ENCODE measurements at regions not wholly inside any gene's neighbourhood (a gene's known extent, or its start where the extent isn't known, plus 50 kb on each side); places are given as distances from the start of the nearest gene placed in this dataset.

GRCh38 chr4:147025042-147025441 is 79.4 kb upstream of the TTC29 start:
- Histone ChIP-seq H3K27me3 (ENCODE audit: control insufficient read depth in 1 of 2, insufficient read depth in 2 of 2, low read length in 2 of 2) (no peaks in the 10 kb centered on the region), H3K4me1 (ENCODE audit: control insufficient read depth, insufficient read depth, low read length) (no peaks in the 10 kb centered on the region), H3K4me3 (ENCODE audit: low read length in 2 of 2) (no peak overlapping the region), H3K9ac (ENCODE audit: low read length in 2 of 2) (no peak overlapping the region), H3K36me3 (ENCODE audit: control insufficient read depth in 2 of 2, insufficient read depth in 2 of 2, low read length in 2 of 2) (no peaks in the 10 kb centered on the region), H3K27ac (ENCODE audit: low read length) (no peak overlapping the region), H3K9me3 (ENCODE audit: control insufficient read depth in 2 of 2, low read length in 2 of 2) (no peaks in the 10 kb centered on the region)

GRCh38 chr4:147029296-147029695 is 83.6 kb upstream of the TTC29 start:
- no peaks in the 10 kb centered on the region for H3K36me3 ChIP-seq (ENCODE audit: control insufficient read depth in 2 of 2, insufficient read depth in 2 of 2, low read length in 2 of 2)
- no peak overlapping the region for H3K4me3 ChIP-seq (ENCODE audit: low read length in 2 of 2)
- H3K9me3 ChIP-seq (ENCODE audit: control insufficient read depth in 2 of 2, low read length in 2 of 2) = no peaks in the 10 kb centered on the region
- H3K4me1 ChIP-seq (ENCODE audit: control insufficient read depth, insufficient read depth, low read length) = no peaks in the 10 kb centered on the region
- H3K9ac ChIP-seq (ENCODE audit: low read length in 2 of 2) = no peak overlapping the region
- no peak overlapping the region for H3K27ac ChIP-seq (ENCODE audit: low read length)
- no peaks in the 10 kb centered on the region for H3K27me3 ChIP-seq (ENCODE audit: control insufficient read depth in 1 of 2, insufficient read depth in 2 of 2, low read length in 2 of 2)

- no peak overlapping the region for H3K27ac ChIP-seq (ENCODE audit: low read length)
- no peaks in the 10 kb centered on the region for H3K27me3 ChIP-seq (ENCODE audit: control insufficient read depth in 1 of 2, insufficient read depth in 2 of 2, low read length in 2 of 2)
- H3K9me3 ChIP-seq (ENCODE audit: control insufficient read depth in 2 of 2, low read length in 2 of 2) = no peaks in the 10 kb centered on the region
- no peak overlapping the region for H3K9ac ChIP-seq (ENCODE audit: low read length in 2 of 2)
- peaks cover 8% of the 10 kb centered on the region for H3K4me1 ChIP-seq (ENCODE audit: control insufficient read depth, insufficient read depth, low read length)
- H3K36me3 ChIP-seq (ENCODE audit: control insufficient read depth in 2 of 2, insufficient read depth in 2 of 2, low read length in 2 of 2) = no peaks in the 10 kb centered on the region
- no peak overlapping the region for H3K4me3 ChIP-seq (ENCODE audit: low read length in 2 of 2)
Observed at GRCh38 chr4:147034372-147034771, 88.7 kb upstream of the TTC29 start.

- Histone ChIP-seq H3K4me3 (ENCODE audit: low read length in 2 of 2) (no peak overlapping the region), H3K4me1 (ENCODE audit: control insufficient read depth, insufficient read depth, low read length) (peaks cover 10% of the 10 kb centered on the region), H3K27me3 (ENCODE audit: control insufficient read depth in 1 of 2, insufficient read depth in 2 of 2, low read length in 2 of 2) (no peaks in the 10 kb centered on the region), H3K9me3 (ENCODE audit: control insufficient read depth in 2 of 2, low read length in 2 of 2) (no peaks in the 10 kb centered on the region), H3K36me3 (ENCODE audit: control insufficient read depth in 2 of 2, insufficient read depth in 2 of 2, low read length in 2 of 2) (no peaks in the 10 kb centered on the region), H3K27ac (ENCODE audit: low read length) (no peak overlapping the region), H3K9ac (ENCODE audit: low read length in 2 of 2) (no peak overlapping the region)
Observed at GRCh38 chr4:147037069-147037468, 91.4 kb upstream of the TTC29 start.

- Histone ChIP-seq H3K27ac (ENCODE audit: low read length) (no peak overlapping the region), H3K36me3 (ENCODE audit: control insufficient read depth in 2 of 2, insufficient read depth in 2 of 2, low read length in 2 of 2) (no peaks in the 10 kb centered on the region), H3K4me1 (ENCODE audit: control insufficient read depth, insufficient read depth, low read length) (peaks cover 14% of the 10 kb centered on the region), H3K9me3 (ENCODE audit: control insufficient read depth in 2 of 2, low read length in 2 of 2) (no peaks in the 10 kb centered on the region), H3K9ac (ENCODE audit: low read length in 2 of 2) (no peak overlapping the region), H3K4me3 (ENCODE audit: low read length in 2 of 2) (no peak overlapping the region), H3K27me3 (ENCODE audit: control insufficient read depth in 1 of 2, insufficient read depth in 2 of 2, low read length in 2 of 2) (no peaks in the 10 kb centered on the region)
Observed at GRCh38 chr4:147039976-147040575, 94.4 kb upstream of the TTC29 start.

- no peak overlapping the region for H3K9ac ChIP-seq (ENCODE audit: low read length in 2 of 2)
- no peak overlapping the region for H3K27ac ChIP-seq (ENCODE audit: low read length)
- H3K9me3 ChIP-seq (ENCODE audit: control insufficient read depth in 2 of 2, low read length in 2 of 2) = no peaks in the 10 kb centered on the region
- no peak overlapping the region for H3K4me3 ChIP-seq (ENCODE audit: low read length in 2 of 2)
- peaks cover 14% of the 10 kb centered on the region for H3K4me1 ChIP-seq (ENCODE audit: control insufficient read depth, insufficient read depth, low read length)
- H3K27me3 ChIP-seq (ENCODE audit: control insufficient read depth in 1 of 2, insufficient read depth in 2 of 2, low read length in 2 of 2) = no peaks in the 10 kb centered on the region
- no peaks in the 10 kb centered on the region for H3K36me3 ChIP-seq (ENCODE audit: control insufficient read depth in 2 of 2, insufficient read depth in 2 of 2, low read length in 2 of 2)
Observed at GRCh38 chr4:147040874-147041273, 95.2 kb upstream of the TTC29 start.

- H3K36me3 ChIP-seq (ENCODE audit: control insufficient read depth in 2 of 2, insufficient read depth in 2 of 2, low read length in 2 of 2) = no peaks in the 10 kb centered on the region
- H3K4me1 ChIP-seq (ENCODE audit: control insufficient read depth, insufficient read depth, low read length) = peaks cover 14% of the 10 kb centered on the region
- no peak overlapping the region for H3K9ac ChIP-seq (ENCODE audit: low read length in 2 of 2)
- no peaks in the 10 kb centered on the region for H3K27me3 ChIP-seq (ENCODE audit: control insufficient read depth in 1 of 2, insufficient read depth in 2 of 2, low read length in 2 of 2)
- H3K27ac ChIP-seq (ENCODE audit: low read length) = no peak overlapping the region
- H3K4me3 ChIP-seq (ENCODE audit: low read length in 2 of 2) = no peak overlapping the region
- H3K9me3 ChIP-seq (ENCODE audit: control insufficient read depth in 2 of 2, low read length in 2 of 2) = no peaks in the 10 kb centered on the region
Observed at GRCh38 chr4:147041376-147041775, 95.7 kb upstream of the TTC29 start.

GRCh38 chr4:147042046-147042445 is 96.4 kb upstream of the TTC29 start:
- Histone ChIP-seq H3K4me3 (ENCODE audit: low read length in 2 of 2) (no peak overlapping the region), H3K36me3 (ENCODE audit: control insufficient read depth in 2 of 2, insufficient read depth in 2 of 2, low read length in 2 of 2) (no peaks in the 10 kb centered on the region), H3K9ac (ENCODE audit: low read length in 2 of 2) (no peak overlapping the region), H3K9me3 (ENCODE audit: control insufficient read depth in 2 of 2, low read length in 2 of 2) (no peaks in the 10 kb centered on the region), H3K27me3 (ENCODE audit: control insufficient read depth in 1 of 2, insufficient read depth in 2 of 2, low read length in 2 of 2) (no peaks in the 10 kb centered on the region), H3K4me1 (ENCODE audit: control insufficient read depth, insufficient read depth, low read length) (peaks cover 14% of the 10 kb centered on the region), H3K27ac (ENCODE audit: low read length) (no peak overlapping the region)

GRCh38 chr4:147044241-147044640 is 98.6 kb upstream of the TTC29 start:
- peaks cover 9% of the 10 kb centered on the region for H3K4me1 ChIP-seq (ENCODE audit: control insufficient read depth, insufficient read depth, low read length)
- no peak overlapping the region for H3K9ac ChIP-seq (ENCODE audit: low read length in 2 of 2)
- H3K27me3 ChIP-seq (ENCODE audit: control insufficient read depth in 1 of 2, insufficient read depth in 2 of 2, low read length in 2 of 2) = no peaks in the 10 kb centered on the region
- H3K4me3 ChIP-seq (ENCODE audit: low read length in 2 of 2) = peak overlapping the region; percentile 6 to 36
- H3K27ac ChIP-seq (ENCODE audit: low read length) = peak overlapping the region; percentile 12
- no peaks in the 10 kb centered on the region for H3K9me3 ChIP-seq (ENCODE audit: control insufficient read depth in 2 of 2, low read length in 2 of 2)
- no peaks in the 10 kb centered on the region for H3K36me3 ChIP-seq (ENCODE audit: control insufficient read depth in 2 of 2, insufficient read depth in 2 of 2, low read length in 2 of 2)

- no peak overlapping the region for H3K9ac ChIP-seq (ENCODE audit: low read length in 2 of 2)
- H3K9me3 ChIP-seq (ENCODE audit: control insufficient read depth in 2 of 2, low read length in 2 of 2) = no peaks in the 10 kb centered on the region
- H3K27ac ChIP-seq (ENCODE audit: low read length) = peak overlapping the region; percentile 69
- H3K4me1 ChIP-seq (ENCODE audit: control insufficient read depth, insufficient read depth, low read length) = peaks cover 7% of the 10 kb centered on the region
- H3K36me3 ChIP-seq (ENCODE audit: control insufficient read depth in 2 of 2, insufficient read depth in 2 of 2, low read length in 2 of 2) = no peaks in the 10 kb centered on the region
- no peaks in the 10 kb centered on the region for H3K27me3 ChIP-seq (ENCODE audit: control insufficient read depth in 1 of 2, insufficient read depth in 2 of 2, low read length in 2 of 2)
- peak overlapping the region in 1 of 2 donors; percentile 36 for H3K4me3 ChIP-seq (ENCODE audit: low read length in 2 of 2)
Observed at GRCh38 chr4:147049946-147050345, 104.3 kb upstream of the TTC29 start.

- peak overlapping the region in 1 of 2 donors; percentile 36 for H3K4me3 ChIP-seq (ENCODE audit: low read length in 2 of 2)
- no peak overlapping the region for H3K9ac ChIP-seq (ENCODE audit: low read length in 2 of 2)
- H3K27ac ChIP-seq (ENCODE audit: low read length) = peak overlapping the region; percentile 69
- H3K36me3 ChIP-seq (ENCODE audit: control insufficient read depth in 2 of 2, insufficient read depth in 2 of 2, low read length in 2 of 2) = no peaks in the 10 kb centered on the region
- H3K27me3 ChIP-seq (ENCODE audit: control insufficient read depth in 1 of 2, insufficient read depth in 2 of 2, low read length in 2 of 2) = no peaks in the 10 kb centered on the region
- H3K4me1 ChIP-seq (ENCODE audit: control insufficient read depth, insufficient read depth, low read length) = peaks cover 7% of the 10 kb centered on the region
- H3K9me3 ChIP-seq (ENCODE audit: control insufficient read depth in 2 of 2, low read length in 2 of 2) = no peaks in the 10 kb centered on the region
Observed at GRCh38 chr4:147050356-147050765, 104.7 kb upstream of the TTC29 start.

All from stomach smooth muscle (tissue), 2 donors.